Brain microvascular endothelial cell (primary cell): ENCODE measurements at regions not wholly inside any gene's neighbourhood (a gene's known extent, or its start where the extent isn't known, plus 50 kb on each side); places are given as distances from the start of the nearest gene placed in this dataset.
"Not testable (repeated sequence)": the region's sequence is repeated elsewhere in the genome, so short reads cannot be mapped to it uniquely, and the experiment has no call there.

Source experiments
- DNase-seq: peaks from one replicate; pipeline ENCODE4 v3.0.0-alpha.2; 2020
- H3K27ac ChIP-seq: fragments of 250-450 bp; sonication (Bioruptor Pico); 2 replicates; pipeline ENCODE4 v1.5.1; 2020; ENCODE audit warnings: mild to moderate bottlenecking, moderate library complexity
- H3K27me3 ChIP-seq: fragments of 250-450 bp; sonication (Bioruptor Pico); replicated peaks from 2 replicates; pipeline ENCODE4 v1.5.1; 2020; ENCODE audit warnings: mild to moderate bottlenecking
- H3K36me3 ChIP-seq: fragments of 250-450 bp; sonication (Bioruptor Pico); replicated peaks from 2 replicates; pipeline ENCODE4 v1.5.1; 2020; ENCODE audit warnings: mild to moderate bottlenecking
- H3K4me3 ChIP-seq: 2 replicates; pipeline ENCODE4 v1.5.1; 2011; ENCODE audit warnings: low read depth, mild to moderate bottlenecking, control low read depth, low read length, moderate library complexity
- CTCF ChIP-seq: IDR thresholded peaks from 2 replicates; pipeline ENCODE4 v1.5.1; 2011; ENCODE audit warnings: low read depth, mild to moderate bottlenecking, moderate library complexity, low read length, control low read depth, inconsistent platforms; ENCODE audit errors: missing control alignments
- in situ Hi-C: cut with HindIII; loops from 2 replicates; pipeline ENCODE4 v1.10.0; 2017; ENCODE audit warnings: low sequenced_read_pairs, low pct_ligation_motif_present

- H3K27me3 ChIP-seq: no peaks in the 10 kb centered on the region
- no peaks in the 10 kb centered on the region for H3K36me3 ChIP-seq
- in situ Hi-C loops: no loop called here
- DNase-seq: no peak
- H3K27ac ChIP-seq: no peak overlapping the region
- no peak overlapping the region for H3K4me3 ChIP-seq
- TF ChIP-seq CTCF: no peak
Measured at GRCh38 chrX:46130247-46130646, 415.0 kb downstream of the ZNF674 start.

GRCh38 chrX:46125111-46125510 lies 420.1 kb downstream of the ZNF674 start:
- no peak for TF ChIP-seq CTCF
- in situ Hi-C loops: no loop called here
- no peak overlapping the region for H3K4me3 ChIP-seq
- no peak for DNase-seq
- no peaks in the 10 kb centered on the region for H3K27me3 ChIP-seq
- no peak overlapping the region for H3K27ac ChIP-seq
- no peaks in the 10 kb centered on the region for H3K36me3 ChIP-seq

- no peaks in the 10 kb centered on the region for H3K36me3 ChIP-seq
- H3K4me3 ChIP-seq: no peak overlapping the region
- no peak for DNase-seq
- H3K27ac ChIP-seq: no peak overlapping the region
- no peak for TF ChIP-seq CTCF
- no peaks in the 10 kb centered on the region for H3K27me3 ChIP-seq
- in situ Hi-C loops: no loop called here
Measured at GRCh38 chrX:46117234-46117633, 428.0 kb downstream of the ZNF674 start.

GRCh38 chrX:46087310-46087709 lies 457.9 kb downstream of the ZNF674 start:
- H3K27me3 ChIP-seq, in situ Hi-C loops, H3K4me3 ChIP-seq, H3K27ac ChIP-seq, DNase-seq, H3K36me3 ChIP-seq: not testable (repeated sequence)

- H3K4me3 ChIP-seq, in situ Hi-C loops: not testable (repeated sequence)
Measured at GRCh38 chrX:46080121-46080520, 465.1 kb downstream of the ZNF674 start.

GRCh38 chrX:46072791-46073190 lies 472.4 kb downstream of the ZNF674 start:
- Histone ChIP-seq H3K36me3 (no peaks in the 10 kb centered on the region), H3K4me3 (no peak overlapping the region), H3K27ac (no peak overlapping the region), H3K27me3 (no peaks in the 10 kb centered on the region)
- no peak for DNase-seq
- in situ Hi-C loops: no loop called here
- TF ChIP-seq CTCF: no peak

More at GRCh38 chrX:46080121-46080520, 465.1 kb downstream of the ZNF674 start:
- H3K27ac ChIP-seq, DNase-seq, H3K36me3 ChIP-seq, H3K27me3 ChIP-seq: not testable (repeated sequence)

GRCh38 chrX:46072372-46072771 lies 472.8 kb downstream of the ZNF674 start:
- no peak overlapping the region for H3K27ac ChIP-seq
- no peak for TF ChIP-seq CTCF
- no peak overlapping the region for H3K4me3 ChIP-seq
- DNase-seq: no peak
- H3K27me3 ChIP-seq: no peaks in the 10 kb centered on the region
- no peaks in the 10 kb centered on the region for H3K36me3 ChIP-seq
- in situ Hi-C loops: no loop called here
